BJ (cell line): ENCODE measurements at regions not wholly inside any gene's neighbourhood (a gene's known extent, or its start where the extent isn't known, plus 50 kb on each side); places are given as distances from the start of the nearest gene placed in this dataset.

Experiments
- CTCF ChIA-PET: fragments of 350-600 bp; formaldehyde crosslinking; extraction: SDS; loops from one replicate; lab custom pipeline; 2021; ENCODE audit warnings: antibody characterized with exemption, inconsistent platforms; lab: Yijun Ruan, JAX
- POLR2A ChIA-PET: fragments of 300-600 bp; sonication (Branson Sonifier 250); formaldehyde crosslinking; extraction: SDS; loops from one replicate; lab custom pipeline; 2021; ENCODE audit warnings: antibody characterized with exemption; lab: Charles Lee
- DNase-seq: peaks from one replicate; pipeline ENCODE4 v3.0.0-alpha.2; 2011; ENCODE audit warnings: low read depth
- H3K27me3 ChIP-seq: 2 replicates; pipeline ENCODE4 v1.6.0; 2011; ENCODE audit warnings: low read length; ENCODE audit not compliant: control insufficient read depth, insufficient read depth
- H3K36me3 ChIP-seq: 2 replicates; pipeline ENCODE4 v1.5.1; 2011; ENCODE audit warnings: low read length; ENCODE audit not compliant: control insufficient read depth, insufficient read depth
- H3K4me3 ChIP-seq: 2 replicates; pipeline ENCODE4 v1.5.1; 2011; ENCODE audit warnings: low read depth, mild to moderate bottlenecking, control low read depth, low read length
- TF ChIP-seq, protein P1 (sequence below): IDR thresholded peaks from 2 replicates; pipeline ENCODE4 v1.5.1; 2011; ENCODE audit warnings: low read depth, mild to moderate bottlenecking, control low read depth, inconsistent platforms, low read length, moderate library complexity; ENCODE audit not compliant: insufficient read depth

GRCh38 chr4:104393655-104394324 lies 100.9 kb downstream of the CXXC4 start:
- H3K36me3 ChIP-seq: no peaks in the 10 kb centered on the region
- ChIA-PET POLR2A (no interaction called here), CTCF (no interaction called here)
- TF ChIP-seq, protein P1, sequence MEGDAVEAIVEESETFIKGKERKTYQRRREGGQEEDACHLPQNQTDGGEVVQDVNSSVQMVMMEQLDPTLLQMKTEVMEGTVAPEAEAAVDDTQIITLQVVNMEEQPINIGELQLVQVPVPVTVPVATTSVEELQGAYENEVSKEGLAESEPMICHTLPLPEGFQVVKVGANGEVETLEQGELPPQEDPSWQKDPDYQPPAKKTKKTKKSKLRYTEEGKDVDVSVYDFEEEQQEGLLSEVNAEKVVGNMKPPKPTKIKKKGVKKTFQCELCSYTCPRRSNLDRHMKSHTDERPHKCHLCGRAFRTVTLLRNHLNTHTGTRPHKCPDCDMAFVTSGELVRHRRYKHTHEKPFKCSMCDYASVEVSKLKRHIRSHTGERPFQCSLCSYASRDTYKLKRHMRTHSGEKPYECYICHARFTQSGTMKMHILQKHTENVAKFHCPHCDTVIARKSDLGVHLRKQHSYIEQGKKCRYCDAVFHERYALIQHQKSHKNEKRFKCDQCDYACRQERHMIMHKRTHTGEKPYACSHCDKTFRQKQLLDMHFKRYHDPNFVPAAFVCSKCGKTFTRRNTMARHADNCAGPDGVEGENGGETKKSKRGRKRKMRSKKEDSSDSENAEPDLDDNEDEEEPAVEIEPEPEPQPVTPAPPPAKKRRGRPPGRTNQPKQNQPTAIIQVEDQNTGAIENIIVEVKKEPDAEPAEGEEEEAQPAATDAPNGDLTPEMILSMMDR: no peak
- H3K4me3 ChIP-seq: no peak overlapping the region
- no peak for DNase-seq
- no peaks in the 10 kb centered on the region for H3K27me3 ChIP-seq

- ChIA-PET CTCF (no interaction called here), POLR2A (no interaction called here)
- TF ChIP-seq, protein P1: no peak
- no peak for DNase-seq
- Histone ChIP-seq H3K27me3 (no peaks in the 10 kb centered on the region), H3K36me3 (no peaks in the 10 kb centered on the region), H3K4me3 (no peak overlapping the region)
These were observed 109.0 kb downstream of the CXXC4 start for GRCh38 chr4:104385713-104386112.

GRCh38 chr4:104382961-104383360 lies 111.7 kb downstream of the CXXC4 start:
- TF ChIP-seq, protein P1: no peak
- H3K36me3 ChIP-seq: no peaks in the 10 kb centered on the region
- CTCF ChIA-PET: no interaction called here
- H3K27me3 ChIP-seq: no peaks in the 10 kb centered on the region
- DNase-seq: no peak
- no peak overlapping the region for H3K4me3 ChIP-seq
- POLR2A ChIA-PET: no interaction called here

DNA sequence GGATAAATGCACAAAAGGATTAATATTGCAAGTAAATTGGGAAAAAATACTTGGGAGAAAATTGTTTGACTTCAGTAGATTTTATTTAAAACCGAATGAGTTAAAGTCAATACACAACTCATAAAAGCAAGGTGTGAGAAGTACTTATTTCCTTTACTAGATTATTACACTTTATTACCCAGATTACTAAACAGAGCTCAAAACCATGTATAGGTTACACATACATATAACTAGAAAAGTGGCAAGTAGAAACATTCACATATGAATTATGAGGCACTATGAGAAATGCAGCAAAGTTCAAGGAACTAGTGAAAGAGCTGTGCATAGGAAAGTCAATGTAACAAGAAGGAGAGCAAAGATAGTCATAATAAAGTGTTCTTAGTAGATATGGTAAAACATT lies 113.0 kb downstream of the CXXC4 start:
- TF ChIP-seq, protein P1: no peak
- Histone ChIP-seq H3K27me3 (no peaks in the 10 kb centered on the region), H3K36me3 (no peaks in the 10 kb centered on the region), H3K4me3 (no peak overlapping the region)
- CTCF ChIA-PET: interaction anchor here (0.7 kb wide), 1 partner anchor 1091 kb away, joined by 3 read pairs; no protein-coding TSS in a partner anchor
- POLR2A ChIA-PET: no interaction called here
- no peak for DNase-seq

GRCh38 chr4:104365618-104366017 lies 129.1 kb downstream of the CXXC4 start:
- POLR2A ChIA-PET: no interaction called here
- CTCF ChIA-PET: no interaction called here

More at GRCh38 chr4:104365618-104366017, 129.1 kb downstream of the CXXC4 start:
- no peaks in the 10 kb centered on the region for H3K27me3 ChIP-seq
- TF ChIP-seq, protein P1: no peak
- no peak for DNase-seq
- no peaks in the 10 kb centered on the region for H3K36me3 ChIP-seq
- no peak overlapping the region for H3K4me3 ChIP-seq
